Heart left ventricle (tissue), 13 donors: ENCODE measurements at regions not wholly inside any gene's neighbourhood (a gene's known extent, or its start where the extent isn't known, plus 50 kb on each side); places are given as distances from the start of the nearest gene placed in this dataset.

Source experiments
- POLR2A ChIP-seq, 2 donors: fragments of 450-650 bp; IDR thresholded peaks; one replicate each; pipeline ENCODE4 v1.6.1; 2017; ENCODE audit warnings: antibody characterized with exemption in 2 of 2, mild to moderate bottlenecking in 2 of 2, moderate library complexity in 2 of 2
- TF ChIP-seq, protein P1 (sequence below), 12 donors: fragments of 200-600 bp; sonication (generic) in 4 of 12; IDR thresholded peaks; one replicate each; pipeline versions ENCODE4 v1.5.0 to v1.8.0; 2018 to 2022; ENCODE audit warnings: antibody characterized with exemption in 12 of 12, mild to moderate bottlenecking in 5 of 12
- donor health status: ischemic (EF 13 %, LVEDD 7.1; RV severe dilation, severe dysfunction).
- donor health status: DM: no; HTN: yes; CAD: no.
- donor health status: DM: no; HTN: no; CAD: no.
- donor health status: ischemic (EF 25% LVEDD 6.9; RV normal size, moderate dysfunction).
- donor health status: ischemic (EF 25% LVEDD 5.7; RV mildly dilated, moderate dysfunction).
- donor health status: ischemic (EF 35%, LVEDD 5.7; RV mildly dilated, moderate dysfunction).
- donor health status: nonischemic (EF 11% LVEDD 7.7; RV severe dilation, severe dysfunction).
- donor health status: DM: yes; HTN: yes; CAD: no.
- donor health status: PGD.
- donor health status: ischemic (EF 29% LVEDD 5.4; RV normal size, mild dysfunction).
- donor health status: nonischemic (EF 23%, LVEDD 6.1; RV moderate dilation, normal function).

- TF ChIP-seq, protein P1, sequence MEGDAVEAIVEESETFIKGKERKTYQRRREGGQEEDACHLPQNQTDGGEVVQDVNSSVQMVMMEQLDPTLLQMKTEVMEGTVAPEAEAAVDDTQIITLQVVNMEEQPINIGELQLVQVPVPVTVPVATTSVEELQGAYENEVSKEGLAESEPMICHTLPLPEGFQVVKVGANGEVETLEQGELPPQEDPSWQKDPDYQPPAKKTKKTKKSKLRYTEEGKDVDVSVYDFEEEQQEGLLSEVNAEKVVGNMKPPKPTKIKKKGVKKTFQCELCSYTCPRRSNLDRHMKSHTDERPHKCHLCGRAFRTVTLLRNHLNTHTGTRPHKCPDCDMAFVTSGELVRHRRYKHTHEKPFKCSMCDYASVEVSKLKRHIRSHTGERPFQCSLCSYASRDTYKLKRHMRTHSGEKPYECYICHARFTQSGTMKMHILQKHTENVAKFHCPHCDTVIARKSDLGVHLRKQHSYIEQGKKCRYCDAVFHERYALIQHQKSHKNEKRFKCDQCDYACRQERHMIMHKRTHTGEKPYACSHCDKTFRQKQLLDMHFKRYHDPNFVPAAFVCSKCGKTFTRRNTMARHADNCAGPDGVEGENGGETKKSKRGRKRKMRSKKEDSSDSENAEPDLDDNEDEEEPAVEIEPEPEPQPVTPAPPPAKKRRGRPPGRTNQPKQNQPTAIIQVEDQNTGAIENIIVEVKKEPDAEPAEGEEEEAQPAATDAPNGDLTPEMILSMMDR (IDR thresholded peaks at IDR 0.05), result no peak
- TF ChIP-seq POLR2A (IDR thresholded peaks at IDR 0.05), result no peak
Observed at GRCh38 chr12:108021141-108021540, 107.9 kb upstream of the WSCD2 start.
